GM23338 (cell line): ENCODE measurements at regions not wholly inside any gene's neighbourhood (a gene's known extent, or its start where the extent isn't known, plus 50 kb on each side); places are given as distances from the start of the nearest gene placed in this dataset.

Source experiments
- CTCF ChIP-seq, 2 experiments: fragments of 200-600 bp in 1 of 2; sonication (generic) in 1 of 2; conservative IDR thresholded peaks; 2 replicates each; pipeline versions ENCODE4 v1.5.1 to v1.6.1; 2016 to 2017; ENCODE audit warnings: antibody characterized with exemption in 2 of 2, low read depth in 2 of 2, mild to moderate bottlenecking in 2 of 2, moderate library complexity in 1 of 2
- EZH2 ChIP-seq: fragments of 200-600 bp; sonication (generic); IDR thresholded peaks from one replicate; pipeline ENCODE4 v1.8.0; 2017; ENCODE audit warnings: antibody characterized with exemption, mild to moderate bottlenecking, low read depth; ENCODE audit not compliant: unreplicated experiment

GRCh38 chr4:180028682-180029081 is 2214.5 kb upstream of the TENM3 start:
- peak; percentile 65 to 72 for TF ChIP-seq CTCF (conservative IDR thresholded peaks at IDR 0.05; ENCODE audit: low read depth in 2 of 2)
- no peak for TF ChIP-seq EZH2
